Astrocyte (in vitro differentiated cells and primary cell): ENCODE measurements at regions not wholly inside any gene's neighbourhood (a gene's known extent, or its start where the extent isn't known, plus 50 kb on each side); places are given as distances from the start of the nearest gene placed in this dataset.

Source experiments
- CTCF ChIP-seq: IDR thresholded peaks from 2 replicates; pipeline ENCODE4 v1.5.1; 2011; ENCODE audit warnings: low read depth, mild to moderate bottlenecking, inconsistent platforms, low read length, moderate library complexity; ENCODE audit not compliant: insufficient read depth
- EZH2 ChIP-seq: IDR thresholded peaks from 2 replicates; pipeline ENCODE4 v1.6.1; 2012; ENCODE audit warnings: mild to moderate bottlenecking, low read length, inconsistent platforms; ENCODE audit not compliant: insufficient read depth

DNA sequence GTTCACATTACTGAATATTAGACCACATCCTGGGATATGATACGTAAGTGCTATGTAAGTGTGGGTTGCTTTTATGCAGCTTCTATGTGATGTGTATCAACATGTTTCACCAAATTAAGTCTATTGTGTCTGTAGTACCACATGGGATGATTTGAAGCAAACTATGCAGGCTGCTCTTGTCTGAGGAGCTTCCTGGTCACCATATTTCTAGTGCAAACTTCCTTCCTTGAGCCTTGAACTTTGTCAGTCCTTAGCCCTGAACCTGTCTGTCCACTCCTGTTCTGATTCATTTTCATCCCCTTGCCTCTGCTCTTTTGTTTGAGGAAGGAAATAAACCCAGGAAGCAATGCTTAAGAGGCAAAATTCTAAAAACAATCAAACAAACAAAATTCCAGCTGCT, 117.5 kb upstream of the VANGL1 start:
- no peak for TF ChIP-seq EZH2
- no peak for TF ChIP-seq CTCF
